ENCODE measurements at regions not wholly inside any gene's neighbourhood (a gene's known extent, or its start where the extent isn't known, plus 50 kb on each side); places are given as distances from the start of the nearest gene placed in this dataset.

- no peak for TF ChIP-seq CTCF (conservative IDR thresholded peaks at IDR 0.05; ENCODE audit: low read depth, low read length)
- no peak for TF ChIP-seq EZH2 (IDR thresholded peaks at IDR 0.05; ENCODE audit: borderline replicate concordance, low read depth, low read length, poor library complexity, severe bottlenecking)
Observed at GRCh38 chr14:104294983-104295680, 156.7 kb downstream of the KIF26A start.
